GM18499 (cell line): ENCODE measurements at regions not wholly inside any gene's neighbourhood (a gene's known extent, or its start where the extent isn't known, plus 50 kb on each side); places are given as distances from the start of the nearest gene placed in this dataset.
A peak's percentile ranks its signal among the peaks of the same experiment; 100 is the strongest.

Source experiments
- ATAC-seq: cut with Tn5 transposase; IDR thresholded peaks from one replicate; pipeline ENCODE4 v1.9.1; 2021; ENCODE audit warnings: moderate number of reproducible peaks; ENCODE audit not compliant: insufficient read depth, unreplicated experiment

DNA sequence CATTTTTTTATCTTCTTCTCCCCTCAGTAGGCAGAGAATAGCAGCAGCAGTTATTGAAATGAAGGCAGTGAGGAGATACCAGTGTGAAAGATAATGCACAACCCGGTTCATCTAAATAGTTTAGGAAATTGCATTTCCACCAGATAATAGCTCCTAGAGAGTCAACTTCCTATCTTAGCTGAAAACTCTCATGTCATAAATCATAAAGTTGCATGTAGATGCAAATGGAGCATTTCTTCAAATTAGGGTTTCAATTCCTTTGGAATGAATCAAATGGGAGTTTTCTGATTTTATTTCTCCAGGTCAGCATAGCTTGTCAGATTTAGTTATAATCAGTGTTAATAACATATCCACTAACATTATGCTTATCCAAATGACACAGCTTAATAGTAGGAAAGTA, 335.3 kb downstream of the CNTNAP4 start:
- ATAC-seq: no peak

DNA sequence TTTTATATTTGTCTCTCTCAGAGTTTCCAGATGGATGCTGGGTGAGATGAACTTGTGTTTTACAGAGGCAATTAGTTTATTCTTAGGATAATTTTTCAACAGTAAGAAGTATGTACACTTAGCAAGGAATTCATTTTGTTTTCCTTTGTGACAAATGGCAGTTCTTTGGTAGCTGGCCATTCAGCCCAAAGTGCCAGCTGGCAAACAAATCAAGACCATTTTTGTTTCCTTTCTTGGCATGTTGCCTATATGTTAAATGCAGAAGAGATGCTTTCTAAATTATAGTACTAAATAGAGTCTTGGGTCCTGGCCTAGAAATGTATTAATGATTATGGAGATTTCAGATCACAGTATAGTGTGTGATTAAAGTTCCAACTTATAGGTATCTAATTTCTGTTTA, 337.1 kb downstream of the CNTNAP4 start:
- ATAC-seq: no peak

DNA sequence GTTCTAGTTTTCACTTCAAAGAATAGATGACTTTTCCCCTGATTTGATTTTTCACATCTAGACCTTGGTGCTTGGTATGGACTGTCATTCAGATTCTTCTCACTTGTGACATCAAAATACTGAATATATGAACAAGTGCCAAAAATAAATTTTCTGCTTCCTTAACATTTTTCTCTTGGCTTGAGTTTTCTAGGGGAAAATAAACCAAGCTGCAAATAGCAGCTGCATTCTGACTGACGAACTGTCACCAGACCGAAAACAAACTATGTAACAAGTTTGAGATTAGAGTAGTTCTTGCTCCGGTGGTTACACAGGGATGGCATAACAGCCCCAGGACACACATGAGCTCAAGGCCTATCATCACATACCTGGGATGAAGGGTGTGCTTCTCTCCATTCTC, 345.7 kb downstream of the CNTNAP4 start:
- ATAC-seq: no peak

DNA sequence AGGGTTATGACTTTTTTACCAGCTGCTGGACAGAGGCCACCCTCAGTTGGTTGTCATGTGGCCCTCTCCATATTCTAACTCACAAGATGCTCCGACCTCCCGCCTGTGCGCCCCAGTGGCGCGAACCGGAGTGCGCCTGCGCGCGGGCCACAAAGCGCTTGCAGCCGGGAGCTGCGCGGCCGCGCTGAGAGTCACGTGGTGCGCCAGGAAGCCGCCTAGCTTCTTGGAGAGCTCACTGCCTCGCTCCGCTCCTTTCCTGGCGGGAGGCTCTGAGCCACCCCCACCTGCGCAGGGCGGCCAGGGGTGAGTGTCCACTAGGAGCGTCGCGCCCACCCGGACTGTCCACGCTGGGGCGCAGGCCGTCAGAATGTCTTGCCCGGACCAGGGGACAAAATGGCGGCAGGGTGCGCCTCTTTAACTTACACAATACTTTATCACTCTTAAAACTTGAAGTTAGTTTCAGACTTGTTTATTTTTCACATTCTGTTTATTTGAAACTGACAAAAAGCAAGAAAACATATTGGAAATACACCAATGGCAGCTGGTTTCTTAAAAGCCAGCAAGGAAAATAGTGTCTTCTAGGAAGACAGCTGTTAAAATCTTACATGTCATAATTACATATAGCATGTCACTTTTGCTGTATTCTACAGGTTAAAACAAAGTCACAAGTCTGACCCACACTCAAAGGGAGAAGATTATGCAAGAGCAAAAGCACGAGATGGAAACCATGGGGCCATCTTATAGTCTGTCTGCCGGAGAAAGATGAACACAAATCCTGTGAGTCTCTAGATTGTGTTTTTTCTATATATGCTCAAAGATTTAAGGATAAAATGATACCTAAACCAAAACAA, 357.9 kb downstream of the CNTNAP4 start:
- no peak for ATAC-seq

DNA sequence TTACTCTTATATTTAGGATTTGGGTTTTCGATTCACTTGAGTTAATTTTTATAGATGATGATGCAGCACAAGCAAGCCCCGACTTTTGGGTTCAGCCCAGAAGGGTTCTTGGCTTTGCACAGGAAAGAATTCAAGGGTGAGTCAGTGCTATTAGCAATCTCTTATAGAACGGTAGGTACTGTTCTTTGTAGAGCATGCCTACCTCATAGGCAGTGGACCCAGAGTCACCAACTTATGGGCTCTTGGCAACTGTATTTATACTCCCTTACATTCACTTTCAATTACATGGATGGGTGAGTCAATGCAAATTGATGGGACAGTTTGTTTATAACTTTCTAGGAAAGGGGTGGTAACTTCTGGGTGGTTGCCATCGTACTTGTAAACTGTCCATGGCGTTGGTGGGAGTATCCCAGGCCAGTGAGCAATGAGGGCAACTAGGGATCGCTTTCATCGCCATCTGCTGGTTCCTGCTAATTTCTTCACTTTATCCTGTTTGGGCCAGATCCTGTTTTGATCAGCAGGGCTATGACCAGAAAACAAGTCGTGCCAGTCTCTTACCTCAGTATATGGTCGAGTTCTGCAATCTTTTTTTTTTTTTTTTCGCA, 362.6 kb downstream of the CNTNAP4 start:
- no peak for ATAC-seq

DNA sequence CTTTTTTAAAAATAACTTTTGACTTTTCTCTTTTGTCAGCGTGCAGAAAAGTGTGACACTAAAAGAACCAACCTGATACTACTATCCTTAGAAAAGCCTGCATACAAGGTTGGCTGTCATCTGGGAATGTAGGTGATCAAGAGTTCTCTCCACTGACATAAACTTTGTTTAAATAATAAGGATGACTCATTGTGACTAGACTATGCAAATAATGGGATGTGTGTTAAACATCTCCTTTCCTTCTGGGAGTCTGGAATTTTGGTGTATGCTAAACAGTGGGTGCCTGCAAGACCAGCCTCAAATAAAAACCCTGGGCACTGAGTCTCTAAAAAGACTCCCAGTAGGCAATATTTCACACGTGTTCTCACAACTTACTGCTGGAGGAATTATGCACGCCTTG, 373.4 kb downstream of the CNTNAP4 start:
- ATAC-seq: no peak

DNA sequence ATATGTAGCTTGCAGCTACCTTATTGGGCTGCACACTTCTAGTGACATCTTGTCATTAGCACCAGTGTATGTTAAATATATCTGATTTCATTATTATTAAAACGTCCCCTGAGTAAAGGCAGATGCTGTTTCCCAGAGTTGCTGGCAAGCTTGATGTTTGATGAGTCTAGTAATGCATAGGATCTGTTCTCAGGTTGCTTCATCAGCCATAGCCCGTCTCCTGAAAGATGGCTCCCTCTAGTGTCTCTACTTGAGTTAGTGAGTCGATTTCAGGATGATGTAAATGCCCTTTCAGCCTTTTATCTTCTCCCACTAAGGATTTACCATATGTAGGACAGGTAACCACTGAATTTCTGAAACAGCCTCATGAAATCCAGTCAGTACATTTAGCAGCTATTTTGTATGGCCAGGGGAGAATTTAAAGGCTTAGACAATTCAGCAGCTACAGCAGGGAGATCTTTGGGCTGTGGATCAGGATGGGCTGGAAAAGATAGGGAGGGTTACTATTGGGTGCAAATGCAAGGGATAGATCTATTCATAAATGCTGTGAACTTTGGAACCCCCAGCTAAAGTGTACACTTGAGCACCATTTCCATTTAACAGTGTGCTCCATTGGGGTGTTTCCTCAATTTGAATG, 376.3 kb downstream of the CNTNAP4 start:
- ATAC-seq: peak; percentile 58

DNA sequence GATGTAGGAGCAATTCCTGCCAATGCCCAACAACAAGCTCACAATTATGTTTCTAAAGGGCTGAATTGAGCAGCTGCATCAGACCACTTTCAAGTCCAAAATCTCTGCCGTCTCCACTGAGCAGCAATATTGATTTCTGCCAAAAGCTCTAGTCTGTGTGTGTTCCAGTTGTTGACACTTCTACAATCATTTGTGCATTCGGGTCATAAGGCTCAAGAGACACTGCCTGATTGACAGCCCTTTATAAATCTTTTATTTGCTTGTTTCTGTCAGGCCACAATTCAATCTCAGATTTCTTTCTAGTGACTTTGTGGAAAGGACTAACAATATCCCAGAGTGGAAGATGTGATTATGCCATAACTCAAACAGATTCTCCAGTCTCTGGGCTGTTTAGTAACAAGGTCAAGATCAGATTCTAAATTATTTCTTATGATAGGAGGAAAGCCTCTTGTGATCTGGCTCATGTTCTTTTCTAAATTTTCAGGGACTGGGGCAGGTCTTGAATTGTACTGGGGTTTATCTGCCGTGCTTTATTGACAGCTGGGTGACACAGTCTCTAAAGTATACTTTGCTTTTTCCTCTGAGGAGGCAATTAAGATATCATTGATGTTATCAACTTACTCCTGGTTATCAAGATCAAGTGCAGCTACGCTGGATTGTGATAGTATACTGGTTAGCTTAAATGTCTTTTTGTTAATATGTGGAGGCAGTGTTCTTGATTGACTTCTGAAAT, 377.1 kb downstream of the CNTNAP4 start:
- no peak for ATAC-seq

DNA sequence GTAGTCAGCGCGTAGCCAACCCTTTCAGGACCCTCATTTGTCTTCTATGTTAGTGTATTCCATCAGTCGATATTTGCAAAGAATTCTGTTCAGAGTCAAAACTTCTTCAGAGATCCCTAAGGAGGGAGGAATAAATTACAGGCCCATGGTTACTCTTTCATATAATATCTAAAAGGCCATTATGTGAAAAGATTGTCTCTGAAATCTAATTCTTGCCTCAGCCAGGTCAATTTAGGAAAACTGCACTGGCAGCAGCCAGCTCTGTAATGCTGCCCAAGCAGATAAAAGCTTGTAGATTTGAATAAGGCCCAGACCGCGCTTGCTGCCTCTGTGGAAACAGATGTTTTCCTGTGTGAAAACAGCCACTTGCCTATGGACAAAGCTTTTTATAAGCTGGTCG, 379.8 kb downstream of the CNTNAP4 start:
- ATAC-seq: no peak

DNA sequence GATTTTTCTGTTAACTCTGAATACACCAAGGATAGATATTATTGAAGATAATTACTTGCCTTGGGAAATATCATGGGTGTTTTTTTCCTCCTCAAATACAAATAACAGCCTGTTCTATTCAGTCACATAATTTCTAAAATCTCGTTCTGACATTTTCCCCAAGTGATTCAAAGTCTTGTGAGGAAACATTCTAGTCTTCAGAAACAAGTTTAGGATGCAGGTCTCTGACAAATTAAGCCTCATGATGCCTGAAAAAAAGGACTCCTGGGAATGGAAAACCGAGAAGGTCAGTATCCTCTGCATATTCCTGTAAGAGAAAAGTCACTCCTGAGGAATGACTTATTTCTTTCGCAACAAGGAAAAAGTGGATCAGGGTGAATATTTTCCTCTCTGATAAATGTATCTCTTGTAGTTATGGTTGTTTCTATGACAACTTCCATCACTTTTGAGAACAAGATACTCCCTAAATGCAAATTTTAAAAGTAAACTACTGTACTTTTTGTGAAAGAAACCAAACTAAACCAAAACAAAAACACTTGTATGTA, 384.6 kb downstream of the CNTNAP4 start:
- ATAC-seq: no peak

DNA sequence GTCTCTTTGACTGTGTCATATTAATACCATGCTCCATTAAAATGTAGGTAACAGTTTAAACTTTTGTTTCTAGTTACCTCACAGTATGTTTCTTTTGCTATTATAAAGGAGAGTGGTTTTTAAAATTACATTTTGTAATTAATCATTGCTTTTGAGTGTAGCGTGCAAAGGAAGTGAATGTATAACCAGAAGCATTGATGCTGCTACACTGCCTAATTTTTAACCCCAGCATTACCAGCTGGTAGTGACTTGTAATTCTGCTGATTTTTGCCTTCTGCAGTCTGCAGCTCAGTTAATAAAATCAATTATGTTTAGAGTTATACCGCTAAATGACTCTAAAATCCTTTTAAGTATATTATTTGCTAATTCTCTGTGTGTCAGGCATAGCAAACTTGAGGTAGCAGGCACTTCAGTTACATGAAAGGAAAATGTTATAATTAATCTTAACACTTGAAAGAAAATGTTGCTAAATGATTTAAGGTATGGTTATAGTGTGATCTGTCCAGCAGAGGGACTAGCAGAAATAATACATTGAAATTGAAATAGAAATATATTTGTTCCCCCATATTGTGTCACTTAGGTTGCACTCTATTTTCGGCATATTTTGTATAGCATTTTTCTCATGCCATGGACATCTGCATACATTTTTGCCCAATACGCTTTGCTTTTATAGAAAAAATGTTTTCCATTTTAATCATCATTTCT, 388.5 kb downstream of the CNTNAP4 start:
- no peak for ATAC-seq

DNA sequence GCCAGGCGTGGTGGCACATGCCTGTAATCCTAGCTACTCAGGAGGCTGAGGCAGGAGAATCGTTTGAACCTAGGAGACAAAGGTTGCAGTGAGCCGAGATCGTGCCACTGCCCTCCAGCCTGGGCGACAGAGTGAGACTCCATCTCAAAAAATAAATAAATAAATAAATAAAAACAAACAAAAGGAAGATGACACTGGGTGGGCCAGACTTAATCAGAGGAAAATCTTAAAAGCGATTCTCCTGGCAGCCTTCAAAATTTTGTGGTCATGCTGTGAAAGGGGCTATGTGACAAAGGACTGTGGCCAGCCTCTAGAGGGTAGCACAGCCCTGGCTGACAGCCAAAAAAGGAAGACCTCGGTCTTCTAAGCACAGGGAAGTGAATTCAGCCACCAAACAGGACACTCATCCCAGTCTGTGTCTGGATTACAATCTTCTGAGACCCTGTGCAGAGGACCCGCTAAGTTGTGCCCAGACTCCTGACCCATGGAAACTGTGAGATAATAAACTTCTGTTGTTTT, 391.1 kb downstream of the CNTNAP4 start:
- ATAC-seq: no peak

DNA sequence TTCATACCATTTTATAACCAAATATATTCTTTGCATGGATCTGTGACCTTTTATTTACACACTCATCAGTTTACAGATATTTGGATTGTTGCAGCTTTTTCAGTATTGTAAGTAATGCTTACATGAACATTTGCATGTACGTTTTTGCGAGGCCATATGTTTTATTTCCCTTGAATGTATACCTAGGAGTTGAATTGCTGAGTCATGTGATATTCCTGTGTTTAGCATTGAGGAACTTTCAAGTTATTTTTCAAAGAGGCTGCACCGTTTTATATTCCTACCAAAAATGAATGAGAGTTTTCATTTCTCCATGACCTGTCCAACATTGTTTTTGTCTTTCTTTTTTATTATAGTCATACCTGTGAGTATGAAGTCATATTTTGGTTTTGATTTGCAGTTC, 392.1 kb downstream of the CNTNAP4 start:
- ATAC-seq: no peak

DNA sequence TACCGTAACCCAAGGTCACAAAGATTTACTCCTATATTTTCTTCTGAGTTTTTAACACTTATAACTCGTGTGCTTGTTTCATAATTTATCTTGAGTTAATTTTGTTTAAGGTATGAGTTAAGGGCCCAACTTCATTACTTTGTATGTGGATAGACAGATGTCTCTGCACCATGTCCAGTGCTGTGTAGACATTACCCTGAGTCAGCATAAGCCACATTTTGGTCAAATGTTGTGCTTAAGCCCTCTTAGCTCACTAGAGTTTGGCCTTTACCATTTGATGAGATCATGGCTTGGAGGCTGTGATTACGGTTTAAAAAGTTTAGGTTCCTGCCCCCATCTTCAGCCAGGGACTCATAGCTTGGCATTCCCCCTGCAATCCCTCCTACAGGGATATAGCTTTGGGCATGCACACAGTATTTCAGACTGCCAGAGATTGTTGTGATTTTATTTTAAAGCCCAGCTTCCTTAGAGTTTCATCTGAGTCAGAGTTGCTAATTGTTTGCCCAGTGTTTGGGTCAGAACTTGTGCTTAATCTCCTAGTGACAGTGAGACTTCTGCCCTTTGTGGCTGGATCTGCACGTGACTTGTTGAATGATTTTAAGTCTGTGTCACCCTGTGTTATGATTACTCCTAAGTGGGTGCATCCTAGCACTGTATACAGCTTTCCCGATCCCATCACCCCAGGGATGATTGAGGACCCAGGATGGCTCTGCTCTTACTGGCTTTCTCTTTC, 393.1 kb downstream of the CNTNAP4 start:
- ATAC-seq: no peak

DNA sequence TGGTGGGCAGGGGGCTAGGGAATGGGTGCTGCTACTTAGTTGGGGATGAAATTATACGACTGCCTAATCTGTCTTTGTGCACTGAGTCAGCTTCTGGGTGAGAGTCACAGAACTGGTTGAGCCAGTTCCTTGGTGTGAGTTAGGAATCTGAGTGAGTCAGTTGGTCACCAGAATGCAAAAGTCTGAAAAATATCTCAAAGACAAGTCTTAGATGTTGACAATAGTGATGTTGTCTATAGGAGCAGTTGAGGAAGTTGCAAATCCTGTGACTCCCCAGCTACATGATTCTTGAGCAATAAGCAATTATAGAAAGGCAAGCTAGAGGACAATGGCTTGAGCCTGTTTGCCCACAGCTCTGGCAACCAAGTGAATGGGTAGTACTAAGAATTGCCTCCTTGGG, 399.2 kb downstream of the CNTNAP4 start:
- ATAC-seq: no peak

DNA sequence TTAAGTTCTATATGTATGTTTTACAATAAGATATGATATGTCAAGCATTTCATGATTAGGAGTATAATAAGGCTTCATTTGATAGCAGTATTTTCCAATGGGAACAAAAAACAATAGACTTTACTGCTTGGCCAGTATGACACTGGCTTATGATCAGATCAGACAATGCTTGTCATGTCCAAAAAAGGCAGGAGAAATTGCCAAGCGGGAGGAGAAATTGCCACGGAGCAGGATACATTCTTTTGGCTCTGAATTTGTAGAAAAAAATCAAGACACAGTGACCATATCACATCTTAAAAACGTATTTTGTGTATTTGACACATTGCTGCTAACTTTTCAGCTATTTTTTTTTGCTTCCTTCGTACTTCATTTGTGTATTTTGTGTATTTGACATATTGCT, 404.1 kb downstream of the CNTNAP4 start:
- ATAC-seq: no peak

DNA sequence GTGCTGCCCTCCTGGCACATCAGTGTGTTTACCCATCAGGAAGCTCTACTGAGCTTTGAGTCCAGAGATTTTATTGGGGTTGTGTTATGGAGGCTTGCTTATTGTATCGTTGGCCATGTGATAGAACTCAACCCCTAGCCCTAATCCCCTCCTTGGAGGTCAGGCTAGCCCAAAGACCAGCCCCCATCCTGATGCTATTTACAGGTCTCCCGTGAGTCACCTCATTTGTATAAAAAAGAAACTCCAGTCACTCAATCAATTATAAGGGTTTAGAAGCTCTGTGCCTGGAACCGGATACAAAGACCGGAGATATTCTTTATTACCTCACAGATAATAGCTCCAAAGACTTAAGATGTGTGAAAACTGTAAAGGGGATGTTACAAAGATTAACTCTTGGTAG, 405.9 kb downstream of the CNTNAP4 start:
- no peak for ATAC-seq

DNA sequence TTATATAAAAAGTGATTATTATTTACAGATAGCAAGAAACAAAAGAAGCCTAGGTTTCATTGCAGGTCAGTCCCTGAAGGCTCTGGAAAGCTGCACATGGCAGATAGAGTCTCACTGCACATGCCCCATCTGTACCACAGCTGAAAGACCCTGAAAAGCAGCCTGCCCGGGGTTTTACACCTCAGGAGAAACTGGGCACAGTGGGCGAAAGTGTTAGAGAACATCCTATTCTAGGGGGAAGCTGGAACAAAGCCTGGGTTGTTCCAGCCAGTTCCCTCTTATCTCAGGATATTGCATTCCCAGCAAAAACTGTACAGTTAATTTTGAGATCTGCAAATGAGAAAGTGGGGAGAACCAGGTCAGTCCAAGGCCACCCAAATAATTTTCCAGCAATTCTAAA, 419.7 kb downstream of the CNTNAP4 start:
- no peak for ATAC-seq

DNA sequence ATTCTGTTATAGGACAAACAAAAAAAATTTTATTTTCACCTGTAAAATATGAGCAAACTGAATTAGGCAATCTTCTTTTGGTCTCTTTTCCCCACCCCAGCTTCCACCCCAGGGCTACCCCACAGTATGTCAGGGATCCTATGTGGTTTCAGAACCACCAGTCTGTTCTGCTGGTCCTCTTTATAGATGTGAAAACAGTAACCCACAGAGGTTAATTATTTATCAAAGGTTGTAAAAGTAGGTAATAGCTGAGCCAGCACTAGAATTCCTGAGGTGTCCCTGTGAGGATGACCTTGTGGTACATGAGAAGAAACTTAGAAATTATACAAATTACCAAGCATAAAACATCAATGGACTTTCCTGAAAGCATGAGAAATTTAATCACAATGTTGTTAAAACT, 428.7 kb downstream of the CNTNAP4 start:
- no peak for ATAC-seq
